Tibial nerve (tissue), 4 donors: ENCODE measurements at regions not wholly inside any gene's neighbourhood (a gene's known extent, or its start where the extent isn't known, plus 50 kb on each side); places are given as distances from the start of the nearest gene placed in this dataset.

Source experiments
- DNase-seq, 2 donors: peaks; one replicate each; pipeline ENCODE4 v3.0.0-alpha.2; 2019; ENCODE audit warnings: low spot score in 2 of 2
- H3K27ac ChIP-seq, 4 donors: fragments of 200-600 bp; sonication (generic) in 3 of 4; one replicate each; pipeline ENCODE4 v1.5.1; 2017 to 2019; ENCODE audit warnings: mild to moderate bottlenecking in 1 of 4
- H3K27me3 ChIP-seq, 2 donors: fragments of 200-600 bp; sonication (generic) in 1 of 2; one replicate each; pipeline versions ENCODE4 v1.5.1 to v1.6.0; 2017 to 2019
- H3K36me3 ChIP-seq, 3 donors: fragments of 200-600 bp; sonication (generic); one replicate each; pipeline ENCODE4 v1.5.1; 2018 to 2019
- H3K4me1 ChIP-seq, 4 donors: fragments of 200-600 bp; sonication (generic) in 3 of 4; one replicate each; pipeline ENCODE4 v1.5.1; 2017 to 2019
- H3K4me3 ChIP-seq, 4 donors: fragments of 200-600 bp; sonication (generic) in 3 of 4; one replicate each; pipeline ENCODE4 v1.5.1; 2017 to 2019; ENCODE audit warnings: mild to moderate bottlenecking in 1 of 4, moderate library complexity in 1 of 4
- H3K9me3 ChIP-seq, 4 donors: fragments of 200-600 bp; sonication (generic) in 3 of 4; one replicate each; pipeline ENCODE4 v1.5.1; 2017 to 2019
- EP300 ChIP-seq, 2 donors: sonication (generic); formaldehyde crosslinking; IDR thresholded peaks; one replicate each; pipeline ENCODE4 v1.6.1; 2017; ENCODE audit warnings: antibody characterized with exemption in 2 of 2, mild to moderate bottlenecking in 1 of 2
- POLR2A ChIP-seq, 2 donors: fragments of 450-650 bp; IDR thresholded peaks; one replicate each; pipeline ENCODE4 v1.6.1; 2017; ENCODE audit warnings: antibody characterized with exemption in 2 of 2, mild to moderate bottlenecking in 2 of 2, moderate library complexity in 2 of 2
- WGBS, 2 donors: methylation state at CpG; one replicate each; pipeline ENCODE4 v1.1.5; 2018; 5-methylcytosine and 5-hydroxymethylcytosine counted together
- TF ChIP-seq, protein P1 (sequence below), 5 experiments: fragments of 200-600 bp in 3 of 5; fragments of 450-650 bp in 2 of 5; sonication (generic) in 3 of 5; IDR thresholded peaks; one replicate each; pipeline ENCODE4 v1.5.1; 2016 to 2019; ENCODE audit warnings: antibody characterized with exemption in 5 of 5, mild to moderate bottlenecking in 3 of 5, moderate library complexity in 2 of 5

DNA sequence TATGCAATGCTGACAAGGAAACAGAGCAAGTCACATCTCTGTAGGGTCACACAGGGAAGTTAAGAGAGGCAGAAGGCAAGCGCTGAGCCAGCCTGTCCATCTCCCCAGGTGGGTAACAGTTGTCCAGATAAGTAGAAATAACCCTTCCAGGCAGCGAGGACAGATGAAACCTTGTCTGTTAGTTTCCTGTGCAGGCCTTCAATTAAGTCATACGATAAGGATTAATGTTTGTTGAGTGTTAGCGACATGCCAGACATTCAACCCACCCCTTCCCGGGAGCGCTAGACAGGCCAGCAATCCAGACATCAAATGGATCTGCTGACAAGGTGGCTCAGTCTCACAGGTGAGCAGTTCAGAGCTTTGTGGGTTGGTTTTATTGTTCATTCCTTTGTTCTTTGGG is 221.5 kb upstream of the FMN2 start:
- Histone ChIP-seq H3K27me3 (no peaks in the 10 kb centered on the region), H3K4me3 (no peak overlapping the region), H3K4me1 (no peaks in the 10 kb centered on the region), H3K9me3 (no peaks in the 10 kb centered on the region), H3K27ac (no peak overlapping the region), H3K36me3 (no peaks in the 10 kb centered on the region)
- TF ChIP-seq EP300 (IDR thresholded peaks at IDR 0.05) (no peak), POLR2A (IDR thresholded peaks at IDR 0.05) (no peak)
- TF ChIP-seq, protein P1, sequence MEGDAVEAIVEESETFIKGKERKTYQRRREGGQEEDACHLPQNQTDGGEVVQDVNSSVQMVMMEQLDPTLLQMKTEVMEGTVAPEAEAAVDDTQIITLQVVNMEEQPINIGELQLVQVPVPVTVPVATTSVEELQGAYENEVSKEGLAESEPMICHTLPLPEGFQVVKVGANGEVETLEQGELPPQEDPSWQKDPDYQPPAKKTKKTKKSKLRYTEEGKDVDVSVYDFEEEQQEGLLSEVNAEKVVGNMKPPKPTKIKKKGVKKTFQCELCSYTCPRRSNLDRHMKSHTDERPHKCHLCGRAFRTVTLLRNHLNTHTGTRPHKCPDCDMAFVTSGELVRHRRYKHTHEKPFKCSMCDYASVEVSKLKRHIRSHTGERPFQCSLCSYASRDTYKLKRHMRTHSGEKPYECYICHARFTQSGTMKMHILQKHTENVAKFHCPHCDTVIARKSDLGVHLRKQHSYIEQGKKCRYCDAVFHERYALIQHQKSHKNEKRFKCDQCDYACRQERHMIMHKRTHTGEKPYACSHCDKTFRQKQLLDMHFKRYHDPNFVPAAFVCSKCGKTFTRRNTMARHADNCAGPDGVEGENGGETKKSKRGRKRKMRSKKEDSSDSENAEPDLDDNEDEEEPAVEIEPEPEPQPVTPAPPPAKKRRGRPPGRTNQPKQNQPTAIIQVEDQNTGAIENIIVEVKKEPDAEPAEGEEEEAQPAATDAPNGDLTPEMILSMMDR (IDR thresholded peaks at IDR 0.05), result no peak
- DNase-seq, result no peak
- 73 to 83% methylated on average over 6 of the region's 6 CpGs for WGBS, 2 donors

DNA sequence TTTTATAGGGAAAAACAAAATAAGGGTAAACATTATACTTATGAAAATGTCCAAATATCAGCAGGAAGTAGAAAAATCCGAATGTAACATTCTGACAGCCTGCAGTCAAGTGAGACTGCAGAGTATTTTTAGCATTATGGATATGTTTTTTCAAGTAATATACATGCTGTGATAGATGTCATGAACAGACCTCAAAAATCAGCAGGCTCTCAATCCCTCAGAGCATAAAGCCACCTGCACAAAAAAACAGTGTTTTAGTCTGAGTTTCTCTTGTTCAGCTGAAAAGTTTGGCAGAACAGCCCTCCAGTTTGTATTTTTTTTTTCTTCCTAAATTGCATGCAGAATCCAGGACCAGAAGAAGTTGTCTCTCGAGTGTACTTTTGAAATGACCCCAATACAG is 219.1 kb upstream of the FMN2 start:
- H3K27me3 ChIP-seq, result no peaks in the 10 kb centered on the region
- no peak for TF ChIP-seq POLR2A (IDR thresholded peaks at IDR 0.05)
- TF ChIP-seq EP300 (IDR thresholded peaks at IDR 0.05), result no peak
- TF ChIP-seq, protein P1 (IDR thresholded peaks at IDR 0.05), result no peak
- 43 to 50% methylated on average over 2 of the region's 2 CpGs for WGBS, 2 donors
- no peak overlapping the region for H3K27ac ChIP-seq
- no peak for DNase-seq
- H3K9me3 ChIP-seq, result no peaks in the 10 kb centered on the region
- no peaks in the 10 kb centered on the region for H3K4me1 ChIP-seq
- no peaks in the 10 kb centered on the region for H3K36me3 ChIP-seq
- H3K4me3 ChIP-seq, result no peak overlapping the region

- Histone ChIP-seq H3K4me1 (no peaks in the 10 kb centered on the region), H3K9me3 (no peaks in the 10 kb centered on the region), H3K27me3 (no peaks in the 10 kb centered on the region), H3K4me3 (no peak overlapping the region), H3K36me3 (no peaks in the 10 kb centered on the region), H3K27ac (no peak overlapping the region)
- 96 to 97% methylated on average over 10 of the region's 10 CpGs for WGBS, 2 donors
- no peak for DNase-seq
- TF ChIP-seq EP300 (IDR thresholded peaks at IDR 0.05) (no peak), POLR2A (IDR thresholded peaks at IDR 0.05) (no peak)
- TF ChIP-seq, protein P1 (IDR thresholded peaks at IDR 0.05), result no peak
These were observed 216.9 kb upstream of the FMN2 start for GRCh38 chr1:239874831-239875230.

DNA sequence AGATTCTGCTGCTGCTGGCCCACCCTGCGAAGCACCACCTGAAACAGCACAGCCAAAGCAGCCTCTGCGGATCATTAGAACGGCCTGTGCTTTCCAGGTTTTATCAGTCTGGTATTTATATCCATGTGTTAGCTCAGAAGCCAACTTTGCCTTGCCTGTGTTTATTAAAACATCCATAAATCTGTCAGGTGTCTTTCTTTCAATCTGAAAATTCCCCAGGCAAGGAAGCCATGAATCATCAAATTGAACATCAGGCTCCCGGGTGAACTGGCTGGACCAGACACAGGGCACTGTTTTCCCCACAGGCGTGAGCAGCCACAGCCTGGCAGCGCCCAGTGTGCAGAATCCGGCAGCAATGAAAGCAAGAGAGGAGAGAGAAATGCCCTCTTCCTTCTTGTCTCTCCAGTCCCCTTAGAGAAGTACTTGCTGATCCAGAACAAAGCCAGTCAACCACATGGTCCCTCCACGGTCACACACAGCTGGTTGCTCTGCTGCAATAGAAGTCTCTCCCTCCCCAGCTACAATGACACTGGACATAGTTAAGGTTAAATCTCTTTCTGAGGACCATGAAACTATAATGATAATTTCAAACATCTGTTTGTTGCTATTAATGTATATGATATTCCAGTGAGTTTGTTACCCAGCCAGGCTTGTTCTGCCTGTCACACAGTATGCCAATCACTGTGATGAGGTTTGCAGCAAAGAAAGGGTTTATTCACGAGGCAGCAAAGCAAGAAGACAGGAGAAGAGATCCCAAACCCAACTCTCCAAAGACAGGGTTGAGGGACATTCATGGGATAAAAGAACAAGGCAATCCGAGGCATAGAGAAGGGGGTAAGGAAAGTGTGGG is 212.1 kb upstream of the FMN2 start:
- 58 to 67% methylated on average over 9 to 10 of the region's 10 CpGs for WGBS, 2 donors
- H3K27me3 ChIP-seq, result no peaks in the 10 kb centered on the region
- H3K27ac ChIP-seq, result no peak overlapping the region
- no peaks in the 10 kb centered on the region for H3K36me3 ChIP-seq
- no peak for DNase-seq
- no peak for TF ChIP-seq EP300 (IDR thresholded peaks at IDR 0.05)
- TF ChIP-seq POLR2A (IDR thresholded peaks at IDR 0.05), result no peak
- TF ChIP-seq, protein P1 (IDR thresholded peaks at IDR 0.05), result no peak
- H3K4me1 ChIP-seq, result no peaks in the 10 kb centered on the region
- H3K9me3 ChIP-seq, result no peaks in the 10 kb centered on the region
- no peak overlapping the region for H3K4me3 ChIP-seq

DNA sequence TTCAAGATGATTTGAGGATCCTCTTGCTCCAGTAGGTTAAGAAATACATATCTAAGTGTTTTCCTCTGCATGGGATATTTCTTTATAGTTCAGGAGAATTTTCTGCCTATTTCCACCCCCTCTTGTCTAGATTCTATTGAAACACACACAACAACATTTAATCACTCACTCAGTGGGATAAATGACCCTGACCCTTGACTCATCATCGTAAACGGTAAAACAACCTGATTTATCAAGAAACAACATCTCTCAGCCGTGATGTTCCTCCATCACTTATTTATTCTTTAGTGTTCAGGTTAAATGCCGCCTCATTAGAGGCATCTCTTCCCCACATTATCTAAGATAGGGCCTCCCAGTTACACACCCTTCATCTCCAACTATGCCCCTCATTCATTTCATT is 208.7 kb upstream of the FMN2 start:
- WGBS, 2 donors, result 78 to 79% methylated on average over 4 of the region's 4 CpGs
- Histone ChIP-seq H3K27ac (no peak overlapping the region), H3K27me3 (no peaks in the 10 kb centered on the region), H3K4me3 (no peak overlapping the region), H3K9me3 (no peaks in the 10 kb centered on the region), H3K4me1 (no peaks in the 10 kb centered on the region), H3K36me3 (no peaks in the 10 kb centered on the region)
- no peak for DNase-seq
- TF ChIP-seq EP300 (IDR thresholded peaks at IDR 0.05) (no peak), POLR2A (IDR thresholded peaks at IDR 0.05) (no peak)
- TF ChIP-seq, protein P1 (IDR thresholded peaks at IDR 0.05), result no peak
